ENCODE measurements at regions not wholly inside any gene's neighbourhood (a gene's known extent, or its start where the extent isn't known, plus 50 kb on each side); places are given as distances from the start of the nearest gene placed in this dataset.

- no peak for DNase-seq (ENCODE audit: low spot score)
Measured at GRCh38 chr4:4599481-4600275, 57.8 kb upstream of the STX18 start.

DNA sequence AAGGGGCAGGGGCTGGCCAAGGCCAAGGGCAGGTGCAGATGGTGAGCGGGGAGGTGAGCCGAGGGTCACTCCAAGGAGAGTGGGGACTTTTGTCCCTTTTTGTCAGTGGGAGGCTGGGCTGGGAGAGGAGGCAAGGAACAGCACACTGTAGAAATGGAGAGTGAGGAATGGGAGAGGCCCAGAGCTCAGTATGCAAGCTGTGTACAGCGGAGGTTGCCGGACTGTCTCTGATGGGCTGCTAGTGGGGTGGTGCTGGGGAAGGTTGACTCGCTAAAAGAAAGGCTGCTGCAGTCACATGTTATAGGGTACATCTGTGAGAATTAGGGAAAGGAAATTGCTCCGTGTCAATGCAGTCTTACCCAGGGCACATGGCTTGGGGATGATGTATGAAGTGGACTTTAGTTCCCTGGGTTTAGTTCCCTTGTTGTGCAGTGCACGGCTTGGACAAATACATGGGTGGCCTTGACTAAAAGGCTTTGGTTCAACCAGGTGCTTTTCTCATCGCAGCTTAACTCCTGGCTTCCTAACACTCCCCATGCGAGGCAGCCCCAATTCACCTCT lies 57.1 kb upstream of the STX18 start:
- DNase-seq (ENCODE audit: low spot score) = no peak

GRCh38 chr4:4596720-4597119 lies 54.9 kb upstream of the STX18 start:
- no peak for DNase-seq (ENCODE audit: low spot score)

- no peak for DNase-seq (ENCODE audit: low spot score)
Measured at GRCh38 chr4:4595252-4595651, 53.4 kb upstream of the STX18 start.

DNA sequence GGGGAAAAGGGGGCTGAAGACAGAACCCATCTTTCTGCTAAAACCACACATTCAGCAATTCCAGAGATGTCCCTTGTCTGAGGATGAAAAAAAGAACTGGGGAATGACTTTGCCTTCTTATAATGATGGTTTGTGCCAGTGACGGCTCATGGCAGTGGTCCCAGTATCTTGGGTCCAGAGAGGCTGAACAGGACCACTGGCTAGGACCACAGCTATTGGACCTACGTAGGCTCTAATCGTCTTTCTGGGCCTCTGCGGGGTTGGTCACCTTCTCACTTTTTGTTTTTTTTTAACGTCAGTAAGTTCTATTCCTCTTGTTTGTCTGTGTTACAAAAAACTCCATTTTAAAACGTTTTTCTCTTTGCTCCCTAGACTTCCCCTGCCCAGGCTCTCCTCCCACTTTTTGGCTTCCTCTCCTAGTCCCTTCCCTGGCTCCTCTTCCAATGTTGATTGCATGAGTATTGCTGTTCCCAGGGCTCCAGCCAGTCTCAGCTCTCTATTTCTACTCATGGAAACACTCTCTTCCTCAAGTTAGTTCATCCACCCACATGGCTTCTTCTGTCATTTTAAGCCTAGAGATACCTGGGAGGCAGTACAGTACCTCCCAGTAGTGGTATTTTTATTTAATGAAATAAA lies 52.6 kb upstream of the STX18 start:
- DNase-seq (ENCODE audit: low spot score) = no peak

DNA sequence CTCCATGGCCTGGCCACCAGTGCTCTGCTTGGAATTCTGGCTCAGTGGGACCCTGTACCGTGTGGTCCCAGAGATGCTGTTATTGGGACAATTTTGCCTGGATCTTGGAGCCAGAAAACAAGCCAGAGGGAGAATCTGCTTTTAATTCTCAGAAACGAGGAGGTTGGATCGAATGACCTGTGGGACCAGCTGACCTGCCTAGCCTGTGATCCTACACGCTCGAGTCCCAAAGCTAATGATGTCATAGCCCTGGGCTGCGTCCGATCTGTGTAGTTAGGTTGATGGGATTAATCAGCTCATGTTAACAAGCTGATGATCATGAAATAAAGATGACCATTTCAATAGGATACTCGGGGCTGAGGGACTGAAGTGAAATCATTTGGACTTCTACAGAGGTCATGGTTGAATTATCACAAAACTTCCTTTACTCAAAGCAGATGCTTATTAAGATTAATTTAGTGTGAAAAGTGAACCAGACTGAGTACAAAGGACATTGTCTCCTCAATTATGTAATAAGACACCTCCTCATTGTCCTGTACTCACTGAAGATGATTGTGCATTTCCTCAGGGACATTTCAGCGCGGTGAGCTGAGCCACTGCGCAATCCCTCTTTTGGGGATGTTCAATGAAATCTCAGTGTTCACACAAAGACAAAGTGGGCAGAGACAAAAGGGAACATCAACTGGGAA lies 51.9 kb upstream of the STX18 start:
- no peak for DNase-seq (ENCODE audit: low spot score)

DNA sequence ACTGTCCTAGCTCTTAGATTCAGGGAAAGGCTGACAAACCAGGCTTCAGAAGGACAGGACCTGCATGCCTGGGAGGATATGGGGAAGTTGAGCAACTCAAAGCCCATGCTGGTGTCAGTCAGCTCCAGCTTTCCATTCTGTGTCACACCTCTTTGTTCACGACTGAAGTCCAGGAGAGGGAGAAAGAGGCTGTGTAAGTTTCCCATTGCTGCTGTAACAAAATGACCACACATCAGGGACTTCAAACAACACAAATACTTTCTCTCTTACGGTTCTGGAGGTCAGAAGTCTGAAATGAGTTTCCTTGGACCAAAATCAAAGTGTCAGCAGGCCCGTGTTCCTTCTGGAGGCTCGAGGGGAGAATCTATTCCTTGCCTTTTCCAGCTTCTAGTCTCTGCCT lies 50.6 kb upstream of the STX18 start:
- DNase-seq (ENCODE audit: low spot score) = no peak
